OCI-LY1 (cell line): ENCODE measurements at regions not wholly inside any gene's neighbourhood (a gene's known extent, or its start where the extent isn't known, plus 50 kb on each side); places are given as distances from the start of the nearest gene placed in this dataset.

Experiments used
- H2AFZ ChIP-seq: fragments of 200-600 bp; sonication (generic), shearing (Covaris generic); 2 replicates; pipeline ENCODE4 v1.6.0; 2014; ENCODE audit warnings: antibody characterized with exemption, mild to moderate bottlenecking, low read length
- H3F3A ChIP-seq: fragments of 200-600 bp; sonication (generic), shearing (Covaris generic); 2 replicates; pipeline ENCODE4 v1.6.0; 2014; ENCODE audit warnings: mild to moderate bottlenecking, antibody characterized with exemption, low read length, moderate library complexity; ENCODE audit not compliant: insufficient read depth
- H3K27ac ChIP-seq: fragments of 200-600 bp; sonication (generic); 2 replicates; pipeline ENCODE4 v1.5.1; 2014; ENCODE audit warnings: low read length, mixed run types, mild to moderate bottlenecking, low read depth; ENCODE audit not compliant: poor library complexity, severe bottlenecking
- H3K27me3 ChIP-seq: fragments of 200-600 bp; sonication (generic); 2 replicates; pipeline ENCODE4 v1.6.0; 2014; ENCODE audit warnings: antibody characterized with exemption, mild to moderate bottlenecking, low read length, moderate library complexity; ENCODE audit not compliant: insufficient read depth
- H3K36me3 ChIP-seq: fragments of 200-600 bp; sonication (generic); 2 replicates; pipeline ENCODE4 v1.6.1; 2014; ENCODE audit warnings: mild to moderate bottlenecking, antibody characterized with exemption, low read length, moderate library complexity, mixed read lengths; ENCODE audit not compliant: insufficient read depth
- H3K4me1 ChIP-seq: fragments of 200-600 bp; sonication (generic); 2 replicates; pipeline ENCODE4 v1.5.1; 2014; ENCODE audit warnings: mild to moderate bottlenecking, low read length, moderate library complexity; ENCODE audit not compliant: insufficient read depth, severe bottlenecking
- H3K4me2 ChIP-seq: fragments of 200-600 bp; sonication (generic), shearing (Covaris generic); 2 replicates; pipeline ENCODE4 v1.6.1; 2014; ENCODE audit warnings: low read length
- H3K4me3 ChIP-seq: fragments of 200-600 bp; sonication (generic); 2 replicates; pipeline ENCODE4 v1.5.1; 2014; ENCODE audit warnings: low read length, low read depth, mild to moderate bottlenecking, mixed read lengths; ENCODE audit not compliant: poor library complexity, severe bottlenecking
- H3K79me2 ChIP-seq: fragments of 200-600 bp; shearing (Covaris generic); 2 replicates; pipeline ENCODE4 v1.6.1; 2016; ENCODE audit warnings: mixed run types, low read length, mixed read lengths; ENCODE audit not compliant: insufficient read depth
- H3K9ac ChIP-seq: fragments of 200-600 bp; sonication (generic), shearing (Covaris generic); 2 replicates; pipeline ENCODE4 v1.6.1; 2014; ENCODE audit warnings: mild to moderate bottlenecking, low read length, mixed read lengths
- H3K9me2 ChIP-seq: fragments of 200-600 bp; sonication (generic), shearing (Covaris generic); 2 replicates; pipeline ENCODE4 v1.6.1; 2014; ENCODE audit warnings: low read depth, mild to moderate bottlenecking, low read length, mixed read lengths
- H3K9me3 ChIP-seq: fragments of 200-600 bp; shearing (Covaris generic); 2 replicates; pipeline ENCODE4 v1.6.1; 2014; ENCODE audit warnings: low read length, mixed read lengths
- H4K20me1 ChIP-seq: fragments of 200-600 bp; sonication (generic), shearing (Covaris generic); 2 replicates; pipeline ENCODE4 v1.6.0; 2016; ENCODE audit warnings: mild to moderate bottlenecking, low read length; ENCODE audit not compliant: insufficient read depth
- CTCF ChIP-seq: fragments of 200-600 bp; sonication (generic), shearing (Covaris generic); IDR thresholded peaks from 2 replicates; pipeline ENCODE4 v1.5.1; 2017; ENCODE audit warnings: mild to moderate bottlenecking, antibody characterized with exemption, low read length, moderate library complexity, mixed read lengths
- EZH2 ChIP-seq: fragments of 200-600 bp; sonication (generic), shearing (Covaris generic); IDR thresholded peaks from 2 replicates; pipeline ENCODE4 v1.8.0; 2017; ENCODE audit warnings: borderline replicate concordance, mixed run types, mild to moderate bottlenecking, antibody characterized with exemption, low read length, moderate library complexity, mixed read lengths

GRCh38 chr3:162534431-162534830 is 1037.8 kb downstream of the OTOL1 start:
- Histone ChIP-seq H3K4me2 (no peak overlapping the region), H3K4me3 (no peak overlapping the region), H4K20me1 (no peaks in the 10 kb centered on the region), H3K79me2 (no peaks in the 10 kb centered on the region), H2AFZ (no peak overlapping the region), H3K27ac (no peak overlapping the region), H3K9ac (no peak overlapping the region), H3K27me3 (no peaks in the 10 kb centered on the region), H3K36me3 (no peaks in the 10 kb centered on the region), H3K9me3 (no peaks in the 10 kb centered on the region), H3K9me2 (no peaks in the 10 kb centered on the region), H3K4me1 (no peaks in the 10 kb centered on the region), H3F3A (no peaks in the 10 kb centered on the region)
- TF ChIP-seq EZH2 (no peak), CTCF (no peak)

- no peaks in the 10 kb centered on the region for H4K20me1 ChIP-seq
- H3K79me2 ChIP-seq, result no peaks in the 10 kb centered on the region
- no peak overlapping the region for H3K4me2 ChIP-seq
- TF ChIP-seq CTCF (no peak), EZH2 (no peak)
- no peak overlapping the region for H3K27ac ChIP-seq
- no peak overlapping the region for H3K9ac ChIP-seq
- no peak overlapping the region for H3K4me3 ChIP-seq
- no peak overlapping the region for H2AFZ ChIP-seq
- no peaks in the 10 kb centered on the region for H3K36me3 ChIP-seq
- no peaks in the 10 kb centered on the region for H3K27me3 ChIP-seq
- no peaks in the 10 kb centered on the region for H3F3A ChIP-seq
- H3K9me3 ChIP-seq, result no peaks in the 10 kb centered on the region
- no peaks in the 10 kb centered on the region for H3K4me1 ChIP-seq
- H3K9me2 ChIP-seq, result no peaks in the 10 kb centered on the region
Observed at GRCh38 chr3:162538491-162538890, 1041.9 kb downstream of the OTOL1 start.

- no peak overlapping the region for H2AFZ ChIP-seq
- H4K20me1 ChIP-seq, result no peaks in the 10 kb centered on the region
- H3K9ac ChIP-seq, result no peak overlapping the region
- H3K36me3 ChIP-seq, result no peaks in the 10 kb centered on the region
- H3K27me3 ChIP-seq, result no peaks in the 10 kb centered on the region
- H3K9me2 ChIP-seq, result no peaks in the 10 kb centered on the region
- no peak overlapping the region for H3K4me3 ChIP-seq
- no peaks in the 10 kb centered on the region for H3K4me1 ChIP-seq
- H3K27ac ChIP-seq, result no peak overlapping the region
- TF ChIP-seq EZH2 (no peak), CTCF (no peak)
- H3K4me2 ChIP-seq, result no peak overlapping the region
- no peaks in the 10 kb centered on the region for H3F3A ChIP-seq
- H3K79me2 ChIP-seq, result no peaks in the 10 kb centered on the region
- no peaks in the 10 kb centered on the region for H3K9me3 ChIP-seq
Observed at GRCh38 chr3:162538906-162539305, 1042.3 kb downstream of the OTOL1 start.
